GM23338 (cell line): ENCODE measurements at regions not wholly inside any gene's neighbourhood (a gene's known extent, or its start where the extent isn't known, plus 50 kb on each side); places are given as distances from the start of the nearest gene placed in this dataset.

ENCODE experiments used
- ATAC-seq: fragments of 200-7000 bp; cut with Tn5 transposase; 3 replicates; pipeline ENCODE4 v1.9.1; 2020
- DNase-seq: peaks from one replicate; pipeline ENCODE4 v3.0.0-alpha.2; 2015; ENCODE audit warnings: low spot score
- H2AFZ ChIP-seq: fragments of 200-600 bp; sonication (generic); 2 replicates; pipeline ENCODE4 v1.8.0; 2016; ENCODE audit warnings: antibody characterized with exemption, mild to moderate bottlenecking, moderate library complexity
- H3F3A ChIP-seq: fragments of 200-600 bp; sonication (generic); replicated peaks from 2 replicates; pipeline ENCODE4 v1.8.0; 2017; ENCODE audit warnings: antibody characterized with exemption, mixed run types, low read depth
- H3K27ac ChIP-seq: fragments of 200-600 bp; sonication (generic); 2 replicates; pipeline ENCODE4 v1.6.1; 2016; ENCODE audit warnings: low read depth
- H3K27me3 ChIP-seq: fragments of 200-600 bp; sonication (generic); 2 replicates; pipeline ENCODE4 v1.8.0; 2016; ENCODE audit warnings: mild to moderate bottlenecking, mixed run types, moderate library complexity; ENCODE audit not compliant: insufficient read depth
- H3K36me3 ChIP-seq: fragments of 200-600 bp; sonication (generic); 2 replicates; pipeline ENCODE4 v1.8.0; 2016; ENCODE audit warnings: mild to moderate bottlenecking; ENCODE audit not compliant: insufficient read depth
- H3K4me1 ChIP-seq: fragments of 200-600 bp; sonication (generic); 2 replicates; pipeline ENCODE4 v1.8.0; 2016; ENCODE audit warnings: mild to moderate bottlenecking, moderate library complexity; ENCODE audit not compliant: insufficient read depth
- H3K4me2 ChIP-seq: fragments of 200-600 bp; sonication (generic); 2 replicates; pipeline ENCODE4 v1.7.1; 2017; ENCODE audit warnings: mixed run types
- H3K4me3 ChIP-seq: fragments of 200-600 bp; sonication (generic); 2 replicates; pipeline ENCODE4 v1.6.1; 2016; ENCODE audit warnings: mixed run types
- H3K79me2 ChIP-seq: fragments of 200-600 bp; sonication (generic); replicated peaks from 2 replicates; pipeline ENCODE4 v1.8.0; 2017; ENCODE audit warnings: mild to moderate bottlenecking; ENCODE audit not compliant: insufficient read depth
- H3K9me2 ChIP-seq: fragments of 200-600 bp; sonication (generic); 2 replicates; pipeline ENCODE4 v1.8.0; 2017; ENCODE audit not compliant: insufficient read depth
- H4K20me1 ChIP-seq: fragments of 200-600 bp; sonication (generic); replicated peaks from 2 replicates; pipeline ENCODE4 v1.8.0; 2017; ENCODE audit warnings: mild to moderate bottlenecking; ENCODE audit not compliant: insufficient read depth
- H3K27ac Mint-ChIP-seq: 2 replicates; pipeline ENCODE4 v1.8.0; 2020; ENCODE audit warnings: inconsistent platforms, mild to moderate bottlenecking, moderate library complexity, mixed read lengths
- H3K27me3 Mint-ChIP-seq: 3 replicates; pipeline ENCODE4 v1.8.0; 2022; ENCODE audit warnings: low read depth, mild to moderate bottlenecking, moderate library complexity, mixed read lengths, inconsistent platforms; ENCODE audit not compliant: insufficient read depth, poor library complexity
- H3K36me3 Mint-ChIP-seq: 3 replicates; pipeline ENCODE4 v1.8.0; 2021; ENCODE audit warnings: low read depth, mild to moderate bottlenecking, inconsistent platforms, moderate library complexity, mixed read lengths
- H3K4me1 Mint-ChIP-seq: 3 replicates; pipeline ENCODE4 v1.8.0; 2020; ENCODE audit warnings: mild to moderate bottlenecking, inconsistent platforms, mixed read lengths
- H3K4me3 Mint-ChIP-seq: 3 replicates; pipeline ENCODE4 v1.8.0; 2021; ENCODE audit warnings: moderate library complexity, mild to moderate bottlenecking, inconsistent platforms, mixed read lengths
- H3K9me3 Mint-ChIP-seq: 3 replicates; pipeline ENCODE4 v1.8.0; 2020; ENCODE audit warnings: moderate library complexity, mild to moderate bottlenecking, inconsistent platforms, mixed read lengths
- CREB1 ChIP-seq: fragments of 250-450 bp; sonication (Bioruptor Pico); IDR thresholded peaks from 2 replicates; pipeline ENCODE4 v1.5.0; 2020; ENCODE audit warnings: low read depth, mild to moderate bottlenecking, moderate library complexity
- ETS1 ChIP-seq: IDR thresholded peaks from 2 replicates; pipeline ENCODE4 v1.6.1; 2016; ENCODE audit warnings: antibody characterized with exemption
- EZH2 ChIP-seq: fragments of 200-600 bp; sonication (generic); IDR thresholded peaks from one replicate; pipeline ENCODE4 v1.8.0; 2017; ENCODE audit warnings: antibody characterized with exemption, mild to moderate bottlenecking, low read depth; ENCODE audit not compliant: unreplicated experiment
- JUNB ChIP-seq: IDR thresholded peaks from one replicate; pipeline ENCODE4 v1.6.1; 2016; ENCODE audit warnings: antibody characterized with exemption; ENCODE audit not compliant: unreplicated experiment
- NANOG ChIP-seq: IDR thresholded peaks from 2 replicates; pipeline ENCODE4 v1.6.1; 2016; ENCODE audit warnings: antibody characterized with exemption, borderline replicate concordance
- POLR2AphosphoS5 ChIP-seq: IDR thresholded peaks from 2 replicates; pipeline ENCODE4 v1.6.1; 2016; ENCODE audit warnings: antibody characterized with exemption, low read depth
- STAT1 ChIP-seq: IDR thresholded peaks from one replicate; pipeline ENCODE4 v1.6.1; 2016; ENCODE audit warnings: antibody characterized with exemption; ENCODE audit not compliant: unreplicated experiment
- ZNF114 ChIP-seq: fragments of 250-450 bp; sonication (Bioruptor Pico); IDR thresholded peaks from 2 replicates; pipeline ENCODE4 v1.5.0; 2020; ENCODE audit warnings: mild to moderate bottlenecking, moderate library complexity
- ZNF331 ChIP-seq: fragments of 250-450 bp; sonication (Bioruptor Pico); IDR thresholded peaks from 2 replicates; pipeline ENCODE4 v1.5.0; 2020; ENCODE audit warnings: low read depth, mild to moderate bottlenecking, moderate library complexity
- TF ChIP-seq, protein P1 (sequence below): IDR thresholded peaks from one replicate; pipeline ENCODE4 v1.6.1; 2018; ENCODE audit warnings: antibody characterized with exemption; ENCODE audit not compliant: unreplicated experiment

GRCh38 chr3:40843208-40843624 is 318.5 kb downstream of the ZNF621 start (continued):
- TF ChIP-seq EZH2 (no peak), ZNF331 (CRISPR knock-in tag) (no peak), STAT1 (no peak), NANOG (no peak), ETS1 (no peak), CREB1 (no peak), POLR2AphosphoS5 (no peak)
- TF ChIP-seq, protein P1, sequence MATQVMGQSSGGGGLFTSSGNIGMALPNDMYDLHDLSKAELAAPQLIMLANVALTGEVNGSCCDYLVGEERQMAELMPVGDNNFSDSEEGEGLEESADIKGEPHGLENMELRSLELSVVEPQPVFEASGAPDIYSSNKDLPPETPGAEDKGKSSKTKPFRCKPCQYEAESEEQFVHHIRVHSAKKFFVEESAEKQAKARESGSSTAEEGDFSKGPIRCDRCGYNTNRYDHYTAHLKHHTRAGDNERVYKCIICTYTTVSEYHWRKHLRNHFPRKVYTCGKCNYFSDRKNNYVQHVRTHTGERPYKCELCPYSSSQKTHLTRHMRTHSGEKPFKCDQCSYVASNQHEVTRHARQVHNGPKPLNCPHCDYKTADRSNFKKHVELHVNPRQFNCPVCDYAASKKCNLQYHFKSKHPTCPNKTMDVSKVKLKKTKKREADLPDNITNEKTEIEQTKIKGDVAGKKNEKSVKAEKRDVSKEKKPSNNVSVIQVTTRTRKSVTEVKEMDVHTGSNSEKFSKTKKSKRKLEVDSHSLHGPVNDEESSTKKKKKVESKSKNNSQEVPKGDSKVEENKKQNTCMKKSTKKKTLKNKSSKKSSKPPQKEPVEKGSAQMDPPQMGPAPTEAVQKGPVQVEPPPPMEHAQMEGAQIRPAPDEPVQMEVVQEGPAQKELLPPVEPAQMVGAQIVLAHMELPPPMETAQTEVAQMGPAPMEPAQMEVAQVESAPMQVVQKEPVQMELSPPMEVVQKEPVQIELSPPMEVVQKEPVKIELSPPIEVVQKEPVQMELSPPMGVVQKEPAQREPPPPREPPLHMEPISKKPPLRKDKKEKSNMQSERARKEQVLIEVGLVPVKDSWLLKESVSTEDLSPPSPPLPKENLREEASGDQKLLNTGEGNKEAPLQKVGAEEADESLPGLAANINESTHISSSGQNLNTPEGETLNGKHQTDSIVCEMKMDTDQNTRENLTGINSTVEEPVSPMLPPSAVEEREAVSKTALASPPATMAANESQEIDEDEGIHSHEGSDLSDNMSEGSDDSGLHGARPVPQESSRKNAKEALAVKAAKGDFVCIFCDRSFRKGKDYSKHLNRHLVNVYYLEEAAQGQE, result no peak

DNA sequence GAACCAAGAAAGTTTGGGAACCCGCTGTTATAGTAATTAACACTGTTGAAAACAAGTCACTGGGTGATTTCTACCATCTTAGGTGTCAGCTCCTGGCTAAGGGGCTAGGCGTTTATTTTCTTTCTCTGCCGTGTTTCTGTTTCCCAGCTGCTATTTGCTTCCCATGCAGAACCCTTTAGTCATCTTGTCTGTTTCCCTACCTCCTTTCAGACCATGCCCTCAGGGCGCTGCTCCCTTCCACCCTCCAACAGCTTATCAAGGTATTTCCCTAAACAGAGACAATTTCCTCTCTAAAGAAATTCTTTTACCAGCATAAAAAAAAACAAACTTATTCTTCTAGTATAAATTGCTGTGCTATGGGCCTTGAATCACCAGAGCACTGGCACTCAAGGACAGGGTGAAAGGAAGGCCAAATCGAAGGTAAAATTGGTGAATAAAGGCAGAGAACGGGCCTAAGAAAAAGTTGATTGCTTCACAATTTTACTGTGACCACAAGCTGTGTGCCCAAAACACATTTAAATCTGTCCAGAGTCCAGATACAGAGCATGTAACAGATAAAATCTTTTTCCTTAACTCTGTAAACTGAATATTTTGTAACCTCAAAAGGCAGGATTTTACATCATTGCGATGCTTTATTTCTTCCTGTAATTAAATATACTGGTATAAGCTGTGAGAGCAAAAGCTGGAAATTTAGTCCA is 319.2 kb downstream of the ZNF621 start:
- Histone ChIP-seq H3K4me3 (no peak overlapping the region), H3F3A (no peaks in the 10 kb centered on the region), H3K4me1 (peaks cover 38% of the 10 kb centered on the region), H3K27ac (0 out of 2 replicates have a peak overlapping the region, but pooled peaks have one; percentile 60), H4K20me1 (no peaks in the 10 kb centered on the region), H3K27me3 (no peaks in the 10 kb centered on the region), H3K4me2 (no peak overlapping the region), H2AFZ (peak overlapping the region; percentile 35; the same call in 1 of the 2 replicates), H3K36me3 (no peaks in the 10 kb centered on the region; the same call in 1 of the 2 replicates), H3K79me2 (no peaks in the 10 kb centered on the region), H3K9me2 (0 out of 2 replicates have a peak, but pooled peaks cover 3% of the 10 kb centered on the region)
- TF ChIP-seq ETS1 (no peak), JUNB (no peak), ZNF114 (CRISPR knock-in tag) (no peak)
- TF ChIP-seq, protein P1, result no peak
- no peak overlapping the region for H3K4me3 Mint-ChIP-seq
- no peak for ATAC-seq
- peaks cover 37% of the 10 kb centered on the region for H3K4me1 Mint-ChIP-seq
- DNase-seq, result peak; percentile 23
- peaks cover 2% of the 10 kb centered on the region for H3K27me3 Mint-ChIP-seq
- H3K27ac Mint-ChIP-seq, result no peak overlapping the region
- peaks cover 9% of the 10 kb centered on the region for H3K9me3 Mint-ChIP-seq
- H3K36me3 Mint-ChIP-seq, result peaks cover 8% of the 10 kb centered on the region; the same call in 1 of the 3 replicates
